Tibial artery (tissue), 4 donors: ENCODE measurements at regions not wholly inside any gene's neighbourhood (a gene's known extent, or its start where the extent isn't known, plus 50 kb on each side); places are given as distances from the start of the nearest gene placed in this dataset.

ENCODE experiments used
- DNase-seq, 2 donors: peaks; one replicate each; pipeline ENCODE4 v3.0.0-alpha.2; 2019
- H3K27ac ChIP-seq, 2 donors: fragments of 200-600 bp; sonication (generic) in 1 of 2; 1 replicate in 1 of 2; 2 replicates in 1 of 2; pipeline ENCODE4 v1.5.1; 2018 to 2019; ENCODE audit warnings: mild to moderate bottlenecking in 1 of 2
- H3K27me3 ChIP-seq, 2 donors: fragments of 200-600 bp; sonication (generic) in 1 of 2; one replicate each; pipeline versions ENCODE4 v1.5.1 to v1.6.0; 2016 to 2019
- H3K36me3 ChIP-seq, 3 donors: fragments of 200-600 bp; sonication (generic) in 2 of 3; one replicate each; pipeline ENCODE4 v1.5.1; 2016 to 2019; ENCODE audit warnings: mild to moderate bottlenecking in 2 of 3
- H3K4me1 ChIP-seq, 4 donors: fragments of 200-600 bp; sonication (generic) in 2 of 4; 1 replicate in 3 of 4; 2 replicates in 1 of 4; pipeline ENCODE4 v1.5.1; 2016 to 2019
- H3K4me3 ChIP-seq, 2 donors: fragments of 200-600 bp; sonication (generic) in 1 of 2; 1 replicate in 1 of 2; 2 replicates in 1 of 2; pipeline ENCODE4 v1.5.1; 2018 to 2019; ENCODE audit warnings: mild to moderate bottlenecking in 2 of 2
- H3K9me3 ChIP-seq, 3 donors: fragments of 200-600 bp; sonication (generic) in 1 of 3; one replicate each; pipeline ENCODE4 v1.5.1; 2016 to 2019
- CTCF ChIP-seq, 2 experiments: fragments of 200-600 bp in 1 of 2; fragments of 450-650 bp in 1 of 2; IDR thresholded peaks; one replicate each; pipeline ENCODE4 v1.5.1; 2017 to 2019; ENCODE audit warnings: antibody characterized with exemption in 2 of 2, mild to moderate bottlenecking in 1 of 2, moderate library complexity in 1 of 2
- intact Hi-C: fragments of 100-400 bp; cut with DNase I; formaldehyde crosslinking; loops from one replicate; pipeline ENCODE4 v1.15.0; 2023; ENCODE audit warnings: low total_unique reads

- Histone ChIP-seq H3K9me3 (no peaks in the 10 kb centered on the region), H3K4me1 (no peaks in the 10 kb centered on the region), H3K36me3 (no peaks in the 10 kb centered on the region), H3K27ac (no peak overlapping the region), H3K4me3 (no peak overlapping the region), H3K27me3 (no peaks in the 10 kb centered on the region)
- intact Hi-C loops: no loop called here
- TF ChIP-seq CTCF (IDR thresholded peaks at IDR 0.05): no peak
- no peak for DNase-seq
Observed at GRCh38 chr20:60233018-60233630, 274.9 kb downstream of the CDH26 start.

GRCh38 chr20:60236613-60237012 is 278.4 kb downstream of the CDH26 start:
- TF ChIP-seq CTCF (IDR thresholded peaks at IDR 0.05): no peak
- no peaks in the 10 kb centered on the region for H3K4me1 ChIP-seq
- no peak overlapping the region for H3K27ac ChIP-seq

GRCh38 chr20:60237981-60238380 is 279.8 kb downstream of the CDH26 start:
- intact Hi-C loops: no loop called here
- Histone ChIP-seq H3K9me3 (no peaks in the 10 kb centered on the region), H3K27ac (no peak overlapping the region), H3K4me1 (no peaks in the 10 kb centered on the region), H3K4me3 (no peak overlapping the region), H3K36me3 (no peaks in the 10 kb centered on the region), H3K27me3 (peaks cover 0 to 3% of the 10 kb centered on the region in 2 donors)
- DNase-seq: no peak
- TF ChIP-seq CTCF (IDR thresholded peaks at IDR 0.05): no peak

More at GRCh38 chr20:60236613-60237012, 278.4 kb downstream of the CDH26 start:
- H3K36me3 ChIP-seq: no peaks in the 10 kb centered on the region
- H3K9me3 ChIP-seq: no peaks in the 10 kb centered on the region
- intact Hi-C loops: no loop called here
- no peak overlapping the region for H3K4me3 ChIP-seq
- peaks cover 0 to 3% of the 10 kb centered on the region in 2 donors for H3K27me3 ChIP-seq
- no peak for DNase-seq

GRCh38 chr20:60238992-60239660 is 280.9 kb downstream of the CDH26 start:
- H3K4me1 ChIP-seq: no peaks in the 10 kb centered on the region
- no peak overlapping the region for H3K27ac ChIP-seq
- peaks cover 0 to 3% of the 10 kb centered on the region in 2 donors for H3K27me3 ChIP-seq
- DNase-seq: no peak
- intact Hi-C loops: no loop called here
- no peaks in the 10 kb centered on the region for H3K36me3 ChIP-seq
- no peaks in the 10 kb centered on the region for H3K9me3 ChIP-seq
- TF ChIP-seq CTCF (IDR thresholded peaks at IDR 0.05): no peak
- no peak overlapping the region for H3K4me3 ChIP-seq

- Histone ChIP-seq H3K27me3 (peaks cover 0 to 3% of the 10 kb centered on the region in 2 donors), H3K27ac (no peak overlapping the region), H3K4me1 (no peaks in the 10 kb centered on the region), H3K9me3 (no peaks in the 10 kb centered on the region), H3K4me3 (no peak overlapping the region), H3K36me3 (no peaks in the 10 kb centered on the region)
- no peak for TF ChIP-seq CTCF (IDR thresholded peaks at IDR 0.05)
- DNase-seq: no peak
- intact Hi-C loops: no loop called here
Observed at GRCh38 chr20:60239956-60240355, 281.7 kb downstream of the CDH26 start.
